Thyroid gland (tissue), 4 donors: ENCODE measurements at regions not wholly inside any gene's neighbourhood (a gene's known extent, or its start where the extent isn't known, plus 50 kb on each side); places are given as distances from the start of the nearest gene placed in this dataset.

ENCODE experiments used
- DNase-seq, 2 donors: peaks; one replicate each; pipeline ENCODE4 v3.0.0-alpha.2; 2019
- H3K27ac ChIP-seq, 3 donors: fragments of 200-600 bp; sonication (generic); 1 replicate in 2 of 3; 2 replicates in 1 of 3; pipeline ENCODE4 v1.5.1; 2016 to 2019; ENCODE audit warnings: mild to moderate bottlenecking in 1 of 3, moderate library complexity in 1 of 3
- H3K27me3 ChIP-seq: fragments of 200-600 bp; sonication (generic); one replicate; pipeline ENCODE4 v1.5.1; 2019
- H3K36me3 ChIP-seq, 2 donors: fragments of 200-600 bp; sonication (generic); one replicate each; pipeline ENCODE4 v1.5.1; 2016 to 2019
- H3K4me1 ChIP-seq, 2 donors: fragments of 200-600 bp; sonication (generic); one replicate each; pipeline ENCODE4 v1.5.1; 2017 to 2019
- H3K4me3 ChIP-seq, 3 donors: fragments of 200-600 bp; sonication (generic); replicated peaks in 1 of 3; 1 replicate in 2 of 3; 2 replicates in 1 of 3; pipeline ENCODE4 v1.5.1; 2016; ENCODE audit warnings: mild to moderate bottlenecking in 1 of 3
- H3K9me3 ChIP-seq: fragments of 200-600 bp; sonication (generic); one replicate; pipeline ENCODE4 v1.5.1; 2017
- CTCF ChIP-seq, 6 experiments: fragments of 200-600 bp in 3 of 6; fragments of 450-650 bp in 3 of 6; sonication (generic) in 3 of 6; IDR thresholded peaks; one replicate each; pipeline ENCODE4 v1.5.1; 2016 to 2019; ENCODE audit warnings: antibody characterized with exemption in 6 of 6, mild to moderate bottlenecking in 2 of 6, inconsistent platforms in 1 of 6, moderate library complexity in 1 of 6
- POLR2A ChIP-seq, 2 donors: fragments of 450-650 bp; IDR thresholded peaks; one replicate each; pipeline ENCODE4 v1.6.1; 2017; ENCODE audit warnings: antibody characterized with exemption in 2 of 2, mild to moderate bottlenecking in 2 of 2, moderate library complexity in 1 of 2
- WGBS, 2 donors: methylation state at CpG; one replicate each; pipeline ENCODE4 v1.1.5; 2017; 5-methylcytosine and 5-hydroxymethylcytosine counted together
- intact Hi-C: fragments of 100-400 bp; cut with DNase I; formaldehyde crosslinking; loops from one replicate; pipeline ENCODE4 v1.15.1; 2023

GRCh38 chr1:55425310-55425930, 210.3 kb upstream of the USP24 start:
- DNase-seq: no peak
- H3K27ac ChIP-seq: no peak overlapping the region
- TF ChIP-seq CTCF (IDR thresholded peaks at IDR 0.05) (no peak), POLR2A (IDR thresholded peaks at IDR 0.05) (no peak)
- H3K27me3 ChIP-seq: no peaks in the 10 kb centered on the region
- intact Hi-C loops: no loop called here
- no peak overlapping the region for H3K4me3 ChIP-seq
- 93 to 95% methylated on average over 9 of the region's 9 CpGs for WGBS, 2 donors
- no peaks in the 10 kb centered on the region for H3K9me3 ChIP-seq
- H3K4me1 ChIP-seq: peaks cover 0 to 17% of the 10 kb centered on the region in 2 donors
- no peaks in the 10 kb centered on the region for H3K36me3 ChIP-seq

DNA sequence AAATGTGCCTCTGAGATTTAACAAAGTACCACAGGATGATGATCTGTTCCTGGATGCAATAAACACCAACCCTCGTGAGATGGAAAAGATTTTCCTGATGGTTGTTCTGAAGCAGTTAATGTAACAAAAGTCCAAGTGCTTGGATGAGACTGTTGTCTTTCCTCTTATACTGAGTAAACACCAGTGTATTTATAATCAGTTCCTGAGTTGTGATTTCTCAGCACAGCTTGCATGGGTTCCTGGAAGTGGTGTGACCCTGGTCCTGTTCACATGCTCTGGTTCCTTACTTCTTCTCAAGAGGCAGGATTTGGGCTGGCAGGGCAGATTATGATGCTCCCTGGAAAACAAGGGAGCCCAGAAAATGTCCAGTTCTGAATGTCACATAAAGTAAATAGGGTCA, 208.2 kb upstream of the USP24 start:
- Histone ChIP-seq H3K36me3 (no peaks in the 10 kb centered on the region), H3K27ac (no peak overlapping the region), H3K27me3 (no peaks in the 10 kb centered on the region), H3K4me3 (no peak overlapping the region), H3K9me3 (no peaks in the 10 kb centered on the region), H3K4me1 (peaks cover 0 to 3% of the 10 kb centered on the region in 2 donors)
- TF ChIP-seq CTCF (IDR thresholded peaks at IDR 0.05) (no peak), POLR2A (IDR thresholded peaks at IDR 0.05) (no peak)
- intact Hi-C loops: no loop called here
- 68 to 78% methylated on average over 1 of the region's 1 CpG for WGBS, 2 donors
- no peak for DNase-seq

- intact Hi-C loops: no loop called here
- TF ChIP-seq CTCF (IDR thresholded peaks at IDR 0.05): no peak
- TF ChIP-seq POLR2A (IDR thresholded peaks at IDR 0.05): no peak
- Histone ChIP-seq H3K4me1 (peaks cover 0 to 10% of the 10 kb centered on the region in 2 donors), H3K9me3 (no peaks in the 10 kb centered on the region), H3K36me3 (no peaks in the 10 kb centered on the region), H3K4me3 (no peak overlapping the region), H3K27ac (no peak overlapping the region), H3K27me3 (no peaks in the 10 kb centered on the region)
- 70 to 71% methylated on average over 3 of the region's 3 CpGs for WGBS, 2 donors
- no peak for DNase-seq
These were observed 206.0 kb upstream of the USP24 start for GRCh38 chr1:55420929-55421716.

DNA sequence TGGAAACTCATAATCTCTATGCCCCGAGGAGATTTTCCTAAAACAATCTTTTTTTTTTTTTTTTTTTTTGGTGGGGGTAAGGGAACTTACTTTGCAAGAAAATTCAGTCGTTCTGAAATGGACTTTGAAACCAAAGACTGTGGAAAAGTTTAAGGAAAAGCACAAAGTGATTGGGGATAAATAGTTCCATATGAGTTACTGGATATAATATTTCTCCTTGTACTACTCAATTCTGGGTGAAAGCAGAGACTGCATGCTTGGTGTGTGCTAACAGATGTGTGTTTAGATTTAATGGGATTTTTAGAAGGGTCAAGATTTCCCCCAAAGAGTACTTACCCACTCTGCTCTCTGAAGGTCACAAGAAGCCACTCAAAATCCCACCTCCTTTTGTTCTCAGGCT, 204.9 kb upstream of the USP24 start:
- no peaks in the 10 kb centered on the region for H3K9me3 ChIP-seq
- H3K36me3 ChIP-seq: no peaks in the 10 kb centered on the region
- H3K27ac ChIP-seq: no peak overlapping the region
- no peak for DNase-seq
- H3K4me3 ChIP-seq: no peak overlapping the region
- no peaks in the 10 kb centered on the region for H3K27me3 ChIP-seq
- intact Hi-C loops: no loop called here
- no peak for TF ChIP-seq CTCF (IDR thresholded peaks at IDR 0.05)
- no peak for TF ChIP-seq POLR2A (IDR thresholded peaks at IDR 0.05)
- 70 to 83% methylated on average over 2 of the region's 2 CpGs for WGBS, 2 donors
- H3K4me1 ChIP-seq: peaks cover 0 to 10% of the 10 kb centered on the region in 2 donors
